H1 (cell line): ENCODE measurements at regions not wholly inside any gene's neighbourhood (a gene's known extent, or its start where the extent isn't known, plus 50 kb on each side); places are given as distances from the start of the nearest gene placed in this dataset.

ENCODE experiments used
- CTCF ChIA-PET: fragments of 300-600 bp; sonication (Branson Sonifier 250); formaldehyde crosslinking; loops from one replicate; lab custom pipeline; 2021; ENCODE audit not compliant: partially characterized antibody; lab: Charles Lee
- POLR2A ChIA-PET: fragments of 300-600 bp; sonication (Branson Sonifier 250); formaldehyde crosslinking; loops from one replicate; lab custom pipeline; 2021; ENCODE audit warnings: inconsistent platforms; ENCODE audit not compliant: partially characterized antibody; lab: Charles Lee
- DNase-seq, 2 experiments: peaks; one replicate each; pipeline versions ENCODE4 v3.0.0 to v3.0.0-alpha.2; 2010 to 2022; ENCODE audit warnings: low spot score in 2 of 2, low read depth in 1 of 2, mixed read lengths in 1 of 2
- FAIRE-seq: peaks from 2 replicates; lab custom pipeline; 2011; peaks lifted over from hg19 to GRCh38; lab: Jason Lieb, UNC
- H2AFZ ChIP-seq: 2 replicates; pipeline ENCODE4 v1.8.1; 2012; ENCODE audit warnings: low read length, inconsistent platforms
- H2AK5ac ChIP-seq: 2 replicates; pipeline ENCODE4 v1.6.1; 2013; ENCODE audit warnings: low read depth, low read length
- H2BK120ac ChIP-seq: replicated peaks from 2 replicates; pipeline ENCODE3; 2013; ENCODE audit warnings: low read depth, low read length, inconsistent platforms
- H2BK12ac ChIP-seq: 2 replicates; pipeline ENCODE4 v1.6.1; 2013; ENCODE audit warnings: low read depth, low read length
- H2BK15ac ChIP-seq: 2 replicates; pipeline ENCODE4 v1.6.1; 2013; ENCODE audit warnings: low read length
- H2BK20ac ChIP-seq: 2 replicates; pipeline ENCODE4 v1.6.1; 2013; ENCODE audit warnings: low read length
- H2BK5ac ChIP-seq: 2 replicates; pipeline ENCODE4 v1.6.1; 2013; ENCODE audit warnings: low read depth, low read length
- H3K14ac ChIP-seq: 2 replicates; pipeline ENCODE4 v1.6.1; 2013; ENCODE audit warnings: inconsistent platforms; ENCODE audit not compliant: insufficient read length
- H3K18ac ChIP-seq: 2 replicates; pipeline ENCODE4 v1.6.1; 2013; ENCODE audit warnings: low read length; ENCODE audit errors: extremely low read depth
- H3K23ac ChIP-seq: 2 replicates; pipeline ENCODE4 v1.6.1; 2013; ENCODE audit warnings: inconsistent platforms; ENCODE audit not compliant: insufficient read length
- H3K23me2 ChIP-seq: 2 replicates; pipeline ENCODE4 v1.6.1; 2013; ENCODE audit warnings: low read depth, low read length
- H3K27ac ChIP-seq: 2 replicates; pipeline ENCODE4 v1.6.1; 2011; ENCODE audit warnings: low read depth, low read length, inconsistent platforms
- H3K27me3 ChIP-seq, 4 experiments: replicated peaks in 1 of 4; 1 replicate in 1 of 4; 2 replicates in 3 of 4; pipeline versions ENCODE4 v1.6.1 to v1.8.1; 2011 to 2013; ENCODE audit warnings: low read length in 3 of 4, mild to moderate bottlenecking in 3 of 4, inconsistent platforms in 2 of 4, mixed read lengths in 2 of 4, moderate library complexity in 1 of 4; ENCODE audit not compliant: control insufficient read depth in 3 of 4, insufficient read depth in 3 of 4; ENCODE audit errors: extremely low read depth in 1 of 4
- H3K36me3 ChIP-seq, 4 experiments: 2 replicates each; pipeline versions ENCODE4 v1.6.1 to v1.8.1; 2011 to 2013; ENCODE audit warnings: mild to moderate bottlenecking in 4 of 4, low read length in 3 of 4, moderate library complexity in 2 of 4, control low read depth in 1 of 4, inconsistent platforms in 1 of 4; ENCODE audit not compliant: insufficient read depth in 4 of 4, control insufficient read depth in 2 of 4
- H3K4ac ChIP-seq: replicated peaks from 2 replicates; pipeline ENCODE3; 2013; ENCODE audit warnings: low read length, low read depth, mixed read lengths, inconsistent platforms; ENCODE audit not compliant: insufficient read length
- H3K4me1 ChIP-seq, 4 experiments: replicated peaks in 1 of 4; 1 replicate in 1 of 4; 2 replicates in 3 of 4; pipeline versions ENCODE4 v1.6.1 to v1.8.1; 2011 to 2013; ENCODE audit warnings: low read length in 3 of 4, inconsistent platforms in 2 of 4, mixed read lengths in 1 of 4; ENCODE audit not compliant: insufficient read depth in 4 of 4, control insufficient read depth in 3 of 4
- H3K4me2 ChIP-seq, 2 experiments: 2 replicates each; pipeline versions ENCODE4 v1.6.1 to v1.8.1; 2011 to 2013; ENCODE audit warnings: low read depth in 2 of 2, low read length in 2 of 2, control low read depth in 1 of 2, inconsistent platforms in 1 of 2, mild to moderate bottlenecking in 1 of 2; ENCODE audit not compliant: insufficient read depth in 1 of 2
- H3K4me3 ChIP-seq, 4 experiments: fragments of 200-600, 300-600 bp in 1 of 4; sonication (generic), shearing (Covaris generic), sonication (Bioruptor Twin) in 1 of 4; 2 replicates each; pipeline versions ENCODE4 v1.5.1 to v1.8.1; 2011 to 2016; ENCODE audit warnings: low read length in 4 of 4, low read depth in 3 of 4, control low read depth in 2 of 4, inconsistent platforms in 2 of 4, mild to moderate bottlenecking in 2 of 4, mixed read lengths in 1 of 4, moderate library complexity in 1 of 4; ENCODE audit not compliant: insufficient read depth in 2 of 4; ENCODE audit errors: extremely low read depth in 1 of 4
- H3K56ac ChIP-seq: replicated peaks from 2 replicates; pipeline ENCODE3; 2013; ENCODE audit warnings: low read depth, mild to moderate bottlenecking, mixed read lengths, low read length, inconsistent platforms; ENCODE audit not compliant: insufficient read length
- H3K79me1 ChIP-seq: 2 replicates; pipeline ENCODE4 v1.6.1; 2013; ENCODE audit warnings: low read depth, low read length, control low read depth
- H3K79me2 ChIP-seq, 2 experiments: 2 replicates each; pipeline versions ENCODE4 v1.6.1 to v1.8.1; 2012 to 2013; ENCODE audit warnings: low read length in 2 of 2, mild to moderate bottlenecking in 2 of 2, inconsistent platforms in 1 of 2; ENCODE audit not compliant: insufficient read depth in 2 of 2, control insufficient read depth in 1 of 2
- H3K9ac ChIP-seq, 4 experiments: replicated peaks in 1 of 4; 1 replicate in 1 of 4; 2 replicates in 3 of 4; pipeline versions ENCODE4 v1.6.1 to v1.8.1; 2011 to 2013; ENCODE audit warnings: low read depth in 3 of 4, low read length in 3 of 4, control low read depth in 2 of 4, mild to moderate bottlenecking in 2 of 4, moderate library complexity in 2 of 4, inconsistent platforms in 1 of 4; ENCODE audit errors: extremely low read depth in 1 of 4
- H3K9me3 ChIP-seq, 2 experiments: 2 replicates each; pipeline versions ENCODE4 v1.6.1 to v1.8.1; 2012 to 2013; ENCODE audit warnings: mild to moderate bottlenecking in 2 of 2, moderate library complexity in 2 of 2, control low read depth in 1 of 2, inconsistent platforms in 1 of 2, low read depth in 1 of 2, low read length in 1 of 2, mixed read lengths in 1 of 2; ENCODE audit not compliant: insufficient read depth in 2 of 2
- H4K20me1 ChIP-seq, 2 experiments: replicated peaks in 1 of 2; 2 replicates each; pipeline versions ENCODE3 to v1.8.1; 2011 to 2013; ENCODE audit warnings: inconsistent platforms in 2 of 2, low read length in 2 of 2, mild to moderate bottlenecking in 1 of 2; ENCODE audit not compliant: insufficient read depth in 2 of 2, control insufficient read depth in 1 of 2
- H4K5ac ChIP-seq: 2 replicates; pipeline ENCODE4 v1.6.1; 2013; ENCODE audit warnings: low read length, low read depth, mixed read lengths, inconsistent platforms; ENCODE audit not compliant: insufficient read length
- H4K8ac ChIP-seq: 2 replicates; pipeline ENCODE4 v1.8.0; 2013; ENCODE audit warnings: mild to moderate bottlenecking, moderate library complexity, low read length, inconsistent platforms; ENCODE audit not compliant: insufficient read depth; ENCODE audit errors: extremely low read depth
- H4K91ac ChIP-seq: replicated peaks from 2 replicates; pipeline ENCODE3; 2013; ENCODE audit warnings: low read length, mixed read lengths, inconsistent platforms; ENCODE audit not compliant: insufficient read length
- CTCF ChIP-seq, 3 experiments: IDR thresholded peaks; 1 replicate in 2 of 3; 2 replicates in 1 of 3; pipeline versions ENCODE4 v1.5.1 to v1.6.1; 2011; ENCODE audit warnings: low read length in 3 of 3, mild to moderate bottlenecking in 3 of 3, inconsistent platforms in 2 of 3, low read depth in 1 of 3, moderate library complexity in 1 of 3; ENCODE audit not compliant: insufficient read depth in 1 of 3; ENCODE audit errors: control extremely low read depth in 1 of 3
- ZNF274 ChIP-seq: IDR thresholded peaks from 2 replicates; pipeline ENCODE4 v1.7.0; 2012; ENCODE audit warnings: low read length, borderline replicate concordance; ENCODE audit errors: extremely low read depth
- WGBS, 2 experiments: shearing (Covaris generic) in 1 of 2; methylation state at CpG; one replicate each; pipeline versions ENCODE4 v1.1.6 to v1.1.7; 2013 to 2015; ENCODE audit warnings: low lambda C conversion rate in 2 of 2, mixed read lengths in 2 of 2, inconsistent platforms in 1 of 2, low coverage in 1 of 2, missing lambda C conversion rate in 1 of 2; ENCODE audit not compliant: insufficient replicate concordance in 2 of 2, insufficient coverage in 1 of 2, insufficient read length in 1 of 2; ENCODE audit errors: extremely low coverage in 1 of 2, missing lambda C conversion rate in 1 of 2; 5-methylcytosine and 5-hydroxymethylcytosine counted together

- no peak overlapping the region for H3K18ac ChIP-seq
- no peak overlapping the region for H2BK20ac ChIP-seq
- no peaks in the 10 kb centered on the region for H3K23me2 ChIP-seq
- H4K8ac ChIP-seq: no peak overlapping the region
- H3K56ac ChIP-seq: no peak overlapping the region
- no peak overlapping the region for H2AK5ac ChIP-seq
- H2AFZ ChIP-seq: no peak overlapping the region
- no peak overlapping the region for H2BK120ac ChIP-seq
- no peak overlapping the region for H3K14ac ChIP-seq
- H2BK5ac ChIP-seq: no peak overlapping the region
- H3K4me2 ChIP-seq: no peak overlapping the region
- no peaks in the 10 kb centered on the region for H3K79me1 ChIP-seq
- no peak overlapping the region for H4K91ac ChIP-seq
- H3K4me1 ChIP-seq: no peaks in the 10 kb centered on the region; a peak in 2 of 7 replicates
- H3K9ac ChIP-seq: no peak overlapping the region
- H2BK15ac ChIP-seq: no peak overlapping the region
- DNase-seq: no peak
- H3K79me2 ChIP-seq: no peaks in the 10 kb centered on the region
- WGBS, 2 experiments: 92% methylated on average over 2 of the region's 2 CpGs; no CpG with 5 or more reads in 1 of the 2 experiments
- H2BK12ac ChIP-seq: no peak overlapping the region
- H3K36me3 ChIP-seq: no peaks in the 10 kb centered on the region; a peak in 1 of 8 replicates
- TF ChIP-seq ZNF274 (no peak), CTCF (IDR thresholded peaks at IDR 0.05; ENCODE audit: control extremely low read depth in 1 of 3, insufficient read depth in 1 of 3, low read depth in 1 of 3, low read length in 3 of 3) (no peak)
- H3K4ac ChIP-seq: no peak overlapping the region
- no peak for FAIRE-seq
- H3K27me3 ChIP-seq: no peaks in the 10 kb centered on the region
- H3K9me3 ChIP-seq: no peaks in the 10 kb centered on the region
- H4K20me1 ChIP-seq: no peaks in the 10 kb centered on the region
- H3K27ac ChIP-seq: no peak overlapping the region
- H4K5ac ChIP-seq: no peak overlapping the region
- no peak overlapping the region for H3K23ac ChIP-seq
- H3K4me3 ChIP-seq: no peak overlapping the region
- POLR2A ChIA-PET: no interaction called here
- CTCF ChIA-PET: no interaction called here
Measured at GRCh38 chr6:113120224-113120581, 736.9 kb upstream of the MARCKS start.
